ENCODE measurements at regions not wholly inside any gene's neighbourhood (a gene's known extent, or its start where the extent isn't known, plus 50 kb on each side); places are given as distances from the start of the nearest gene placed in this dataset.
A peak's percentile ranks its signal among the peaks of the same experiment; 100 is the strongest.

- Mint-ChIP-seq H3K27ac (no peak overlapping the region), H3K9me3 (no peaks in the 10 kb centered on the region), H3K27me3 (peaks cover 3% of the 10 kb centered on the region), H3K4me1 (peaks cover 0 to 2% (median 0%) of the 10 kb centered on the region in 3 donors), H3K36me3 (no peaks in the 10 kb centered on the region), H3K4me3 (no peak overlapping the region)
Measured at GRCh38 chr2:221106241-221106640, 465.9 kb downstream of the EPHA4 start.

GRCh38 chr2:221107424-221107823 lies 464.7 kb downstream of the EPHA4 start:
- Mint-ChIP-seq H3K36me3 (no peaks in the 10 kb centered on the region), H3K27ac (no peak overlapping the region), H3K9me3 (no peaks in the 10 kb centered on the region), H3K27me3 (peaks cover 5% of the 10 kb centered on the region), H3K4me1 (peaks cover 0 to 2% (median 0%) of the 10 kb centered on the region in 3 donors), H3K4me3 (no peak overlapping the region)

- Mint-ChIP-seq H3K4me3 (no peak overlapping the region), H3K27ac (no peak overlapping the region), H3K27me3 (peaks cover 2% of the 10 kb centered on the region), H3K9me3 (no peaks in the 10 kb centered on the region), H3K4me1 (peaks cover 0 to 2% (median 0%) of the 10 kb centered on the region in 3 donors), H3K36me3 (no peaks in the 10 kb centered on the region)
Measured at GRCh38 chr2:221109552-221109951, 462.6 kb downstream of the EPHA4 start.

GRCh38 chr2:221111739-221112138 lies 460.4 kb downstream of the EPHA4 start:
- Mint-ChIP-seq H3K4me3 (no peak overlapping the region), H3K4me1 (no peaks in the 10 kb centered on the region), H3K36me3 (no peaks in the 10 kb centered on the region), H3K27ac (no peak overlapping the region), H3K27me3 (peaks cover 2% of the 10 kb centered on the region), H3K9me3 (no peaks in the 10 kb centered on the region)

- no peaks in the 10 kb centered on the region for H3K36me3 Mint-ChIP-seq
- no peak overlapping the region for H3K4me3 Mint-ChIP-seq
- peaks cover 2% of the 10 kb centered on the region for H3K27me3 Mint-ChIP-seq
Measured at GRCh38 chr2:221112744-221113143, 459.4 kb downstream of the EPHA4 start.

GRCh38 chr2:221115944-221116343 lies 456.2 kb downstream of the EPHA4 start:
- Mint-ChIP-seq H3K4me3 (no peak overlapping the region), H3K9me3 (peaks cover 0 to 3% (median 2%) of the 10 kb centered on the region in 3 donors), H3K36me3 (no peaks in the 10 kb centered on the region), H3K27me3 (peaks cover 5% of the 10 kb centered on the region), H3K4me1 (no peaks in the 10 kb centered on the region), H3K27ac (no peak overlapping the region)

More at GRCh38 chr2:221112744-221113143, 459.4 kb downstream of the EPHA4 start:
- Mint-ChIP-seq H3K27ac (no peak overlapping the region), H3K4me1 (no peaks in the 10 kb centered on the region), H3K9me3 (no peaks in the 10 kb centered on the region)

GRCh38 chr2:221120643-221121042 lies 451.5 kb downstream of the EPHA4 start:
- Mint-ChIP-seq H3K27ac (no peak overlapping the region), H3K4me1 (no peaks in the 10 kb centered on the region), H3K4me3 (no peak overlapping the region)

GRCh38 chr2:221123396-221123795 lies 448.7 kb downstream of the EPHA4 start:
- Mint-ChIP-seq H3K27ac (no peak overlapping the region), H3K4me1 (no peaks in the 10 kb centered on the region), H3K9me3 (peaks cover 6 to 8% (median 8%) of the 10 kb centered on the region in 3 donors), H3K36me3 (no peaks in the 10 kb centered on the region), H3K27me3 (peaks cover 11% of the 10 kb centered on the region), H3K4me3 (no peak overlapping the region)

More at GRCh38 chr2:221120643-221121042, 451.5 kb downstream of the EPHA4 start:
- no peaks in the 10 kb centered on the region for H3K36me3 Mint-ChIP-seq
- peaks cover 8% of the 10 kb centered on the region for H3K27me3 Mint-ChIP-seq
- peaks cover 0 to 3% (median 2%) of the 10 kb centered on the region in 3 donors for H3K9me3 Mint-ChIP-seq

- Mint-ChIP-seq H3K27me3 (peaks cover 11% of the 10 kb centered on the region), H3K27ac (no peak overlapping the region), H3K9me3 (peaks cover 6 to 9% (median 8%) of the 10 kb centered on the region in 3 donors), H3K36me3 (no peaks in the 10 kb centered on the region), H3K4me3 (no peak overlapping the region), H3K4me1 (no peaks in the 10 kb centered on the region)
Measured at GRCh38 chr2:221124532-221125240, 447.4 kb downstream of the EPHA4 start.

GRCh38 chr2:221125691-221126090 lies 446.4 kb downstream of the EPHA4 start:
- H3K36me3 Mint-ChIP-seq = no peaks in the 10 kb centered on the region
- peaks cover 8% of the 10 kb centered on the region for H3K27me3 Mint-ChIP-seq
- no peak overlapping the region for H3K4me3 Mint-ChIP-seq
- no peaks in the 10 kb centered on the region for H3K4me1 Mint-ChIP-seq
- no peak overlapping the region for H3K27ac Mint-ChIP-seq
- H3K9me3 Mint-ChIP-seq = peaks cover 4 to 8% (median 6%) of the 10 kb centered on the region in 3 donors

GRCh38 chr2:221129657-221130056 lies 442.4 kb downstream of the EPHA4 start:
- Mint-ChIP-seq H3K36me3 (no peaks in the 10 kb centered on the region), H3K4me3 (no peak overlapping the region), H3K9me3 (peaks cover 4 to 8% (median 6%) of the 10 kb centered on the region in 3 donors), H3K4me1 (no peaks in the 10 kb centered on the region), H3K27ac (no peak overlapping the region), H3K27me3 (peaks cover 4% of the 10 kb centered on the region)

GRCh38 chr2:221130431-221130830 lies 441.7 kb downstream of the EPHA4 start:
- Mint-ChIP-seq H3K27ac (no peak overlapping the region), H3K27me3 (peaks cover 4% of the 10 kb centered on the region), H3K36me3 (no peaks in the 10 kb centered on the region), H3K4me3 (no peak overlapping the region), H3K9me3 (peaks cover 4 to 8% (median 6%) of the 10 kb centered on the region in 3 donors), H3K4me1 (no peaks in the 10 kb centered on the region)

- H3K36me3 Mint-ChIP-seq = no peaks in the 10 kb centered on the region
- H3K27ac Mint-ChIP-seq = no peak overlapping the region
- H3K27me3 Mint-ChIP-seq = no peaks in the 10 kb centered on the region
- H3K4me3 Mint-ChIP-seq = no peak overlapping the region
- peaks cover 1 to 10% (median 5%) of the 10 kb centered on the region in 3 donors for H3K4me1 Mint-ChIP-seq
- peaks cover 0 to 5% (median 0%) of the 10 kb centered on the region in 3 donors for H3K9me3 Mint-ChIP-seq
Measured at GRCh38 chr2:221133941-221134340, 438.2 kb downstream of the EPHA4 start.

- Mint-ChIP-seq H3K27ac (no peak overlapping the region), H3K4me1 (peaks cover 1 to 10% (median 5%) of the 10 kb centered on the region in 3 donors), H3K4me3 (no peak overlapping the region), H3K9me3 (peaks cover 0 to 3% (median 0%) of the 10 kb centered on the region in 3 donors), H3K27me3 (no peaks in the 10 kb centered on the region), H3K36me3 (no peaks in the 10 kb centered on the region)
Measured at GRCh38 chr2:221134718-221135117, 437.4 kb downstream of the EPHA4 start.

- H3K9me3 Mint-ChIP-seq = peaks cover 0 to 3% (median 0%) of the 10 kb centered on the region in 3 donors
- H3K4me3 Mint-ChIP-seq = no peak overlapping the region
- H3K27ac Mint-ChIP-seq = no peak overlapping the region
- peaks cover 1 to 10% (median 5%) of the 10 kb centered on the region in 3 donors for H3K4me1 Mint-ChIP-seq
- H3K27me3 Mint-ChIP-seq = no peaks in the 10 kb centered on the region
- no peaks in the 10 kb centered on the region for H3K36me3 Mint-ChIP-seq
Measured at GRCh38 chr2:221135699-221136098, 436.4 kb downstream of the EPHA4 start.

GRCh38 chr2:221137385-221137784 lies 434.7 kb downstream of the EPHA4 start:
- no peaks in the 10 kb centered on the region for H3K36me3 Mint-ChIP-seq
- H3K27ac Mint-ChIP-seq = no peak overlapping the region
- no peaks in the 10 kb centered on the region for H3K27me3 Mint-ChIP-seq
- H3K4me1 Mint-ChIP-seq = peaks cover 1 to 10% (median 5%) of the 10 kb centered on the region in 3 donors
- peak overlapping the region in 1 of 4 donors; percentile 63 for H3K4me3 Mint-ChIP-seq
- H3K9me3 Mint-ChIP-seq = peaks cover 0 to 4% (median 3%) of the 10 kb centered on the region in 3 donors
